AG09319 (cell line): ENCODE measurements at regions not wholly inside any gene's neighbourhood (a gene's known extent, or its start where the extent isn't known, plus 50 kb on each side); places are given as distances from the start of the nearest gene placed in this dataset.

Experiments
- DNase-seq: peaks from one replicate; pipeline ENCODE4 v3.0.0-alpha.2; 2010; ENCODE audit warnings: low read depth; ENCODE audit errors: extremely low read depth
- TF ChIP-seq, protein P1 (sequence below): IDR thresholded peaks from 2 replicates; pipeline ENCODE4 v1.5.1; 2011; ENCODE audit warnings: low read depth, mild to moderate bottlenecking, inconsistent platforms, low read length, moderate library complexity

DNA sequence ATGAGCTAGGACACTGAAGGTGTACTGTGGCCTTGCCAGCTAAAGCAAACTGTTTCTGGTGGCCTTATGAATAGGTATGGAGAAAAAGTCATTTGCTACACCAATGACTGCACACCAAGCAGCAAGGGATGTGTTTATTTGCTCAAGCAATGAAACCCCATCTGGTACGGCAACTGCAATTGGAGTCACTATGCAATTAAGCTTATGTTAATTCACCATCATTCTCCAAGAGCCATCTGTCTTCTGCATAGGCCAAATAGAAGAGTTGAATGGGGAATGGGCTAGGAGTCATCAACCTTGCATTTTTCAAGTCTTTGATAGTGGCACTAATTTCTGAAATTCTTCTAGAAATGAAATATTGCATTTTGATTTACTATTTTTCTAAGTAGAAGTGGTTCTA, 372.0 kb downstream of the KCNJ3 start:
- TF ChIP-seq, protein P1, sequence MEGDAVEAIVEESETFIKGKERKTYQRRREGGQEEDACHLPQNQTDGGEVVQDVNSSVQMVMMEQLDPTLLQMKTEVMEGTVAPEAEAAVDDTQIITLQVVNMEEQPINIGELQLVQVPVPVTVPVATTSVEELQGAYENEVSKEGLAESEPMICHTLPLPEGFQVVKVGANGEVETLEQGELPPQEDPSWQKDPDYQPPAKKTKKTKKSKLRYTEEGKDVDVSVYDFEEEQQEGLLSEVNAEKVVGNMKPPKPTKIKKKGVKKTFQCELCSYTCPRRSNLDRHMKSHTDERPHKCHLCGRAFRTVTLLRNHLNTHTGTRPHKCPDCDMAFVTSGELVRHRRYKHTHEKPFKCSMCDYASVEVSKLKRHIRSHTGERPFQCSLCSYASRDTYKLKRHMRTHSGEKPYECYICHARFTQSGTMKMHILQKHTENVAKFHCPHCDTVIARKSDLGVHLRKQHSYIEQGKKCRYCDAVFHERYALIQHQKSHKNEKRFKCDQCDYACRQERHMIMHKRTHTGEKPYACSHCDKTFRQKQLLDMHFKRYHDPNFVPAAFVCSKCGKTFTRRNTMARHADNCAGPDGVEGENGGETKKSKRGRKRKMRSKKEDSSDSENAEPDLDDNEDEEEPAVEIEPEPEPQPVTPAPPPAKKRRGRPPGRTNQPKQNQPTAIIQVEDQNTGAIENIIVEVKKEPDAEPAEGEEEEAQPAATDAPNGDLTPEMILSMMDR: no peak
- DNase-seq: no peak

DNA sequence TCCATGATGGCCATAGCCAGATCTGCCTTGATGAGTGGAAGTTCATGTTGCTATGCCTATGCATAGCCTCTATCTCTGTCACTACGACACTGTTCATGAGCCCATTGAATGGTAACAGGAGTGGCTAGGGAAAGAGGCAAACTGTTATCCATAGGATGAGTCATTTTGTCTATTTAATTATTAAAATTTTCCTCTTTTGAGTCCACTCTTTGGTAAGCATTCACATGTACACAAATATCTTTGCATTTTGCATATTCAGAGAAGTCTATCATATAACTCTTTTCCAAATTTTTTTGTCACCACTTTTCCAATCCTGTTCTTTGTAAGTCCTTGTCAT, 364.4 kb downstream of the KCNJ3 start:
- DNase-seq: no peak
- TF ChIP-seq, protein P1: no peak

DNA sequence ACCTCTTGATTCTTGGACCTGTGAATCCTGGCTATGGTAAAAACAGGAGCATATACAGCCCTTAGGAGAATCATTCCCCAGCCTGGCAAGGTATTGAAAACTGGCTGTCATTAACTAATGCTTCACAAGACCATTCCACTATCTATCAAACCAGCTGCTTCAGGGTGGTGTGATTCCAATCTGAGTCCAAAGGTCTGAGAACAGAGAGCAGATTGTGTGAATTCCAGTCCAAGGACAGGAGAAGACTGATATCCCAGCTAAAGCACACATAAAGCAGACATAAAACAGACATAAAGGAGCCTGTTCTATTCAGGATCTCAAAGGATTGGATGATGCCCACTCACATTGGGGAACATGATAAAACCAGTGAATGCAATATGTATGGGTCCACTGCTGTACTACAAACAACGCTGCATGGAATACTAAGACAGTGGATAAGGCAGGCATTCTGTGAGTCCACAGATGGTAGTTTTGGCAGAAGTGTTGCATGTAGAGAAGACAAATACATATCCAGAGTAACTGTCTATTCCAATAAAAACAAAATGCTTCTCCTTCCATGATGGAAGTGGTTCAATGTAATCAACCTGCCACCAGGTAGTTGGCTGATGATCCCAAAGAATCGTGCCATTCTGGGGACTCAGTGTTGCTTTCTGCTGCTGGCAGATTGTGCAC, 363.9 kb downstream of the KCNJ3 start:
- DNase-seq: no peak

DNA sequence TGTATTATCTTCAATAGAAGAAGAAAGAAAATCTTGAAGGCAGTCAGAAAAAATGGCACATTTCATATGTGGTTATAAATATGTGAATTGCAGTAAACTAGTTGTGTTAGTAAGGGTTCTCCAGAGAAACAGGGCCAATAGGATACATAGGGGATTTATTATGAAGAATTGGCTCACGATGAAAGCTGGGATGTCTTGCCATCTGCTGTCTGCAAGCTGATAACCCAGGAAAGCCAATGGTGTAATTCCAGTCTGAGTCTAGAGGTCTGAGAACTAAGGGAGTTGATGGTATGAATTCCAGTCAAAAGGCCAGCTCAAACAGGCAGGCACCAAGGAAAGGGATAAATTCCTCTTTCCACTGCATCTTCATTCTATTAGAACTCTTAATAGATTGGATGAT, 362.4 kb downstream of the KCNJ3 start:
- DNase-seq: no peak
- TF ChIP-seq, protein P1: no peak

More for the DNA sequence above, 363.9 kb downstream of the KCNJ3 start:
- TF ChIP-seq, protein P1: no peak

DNA sequence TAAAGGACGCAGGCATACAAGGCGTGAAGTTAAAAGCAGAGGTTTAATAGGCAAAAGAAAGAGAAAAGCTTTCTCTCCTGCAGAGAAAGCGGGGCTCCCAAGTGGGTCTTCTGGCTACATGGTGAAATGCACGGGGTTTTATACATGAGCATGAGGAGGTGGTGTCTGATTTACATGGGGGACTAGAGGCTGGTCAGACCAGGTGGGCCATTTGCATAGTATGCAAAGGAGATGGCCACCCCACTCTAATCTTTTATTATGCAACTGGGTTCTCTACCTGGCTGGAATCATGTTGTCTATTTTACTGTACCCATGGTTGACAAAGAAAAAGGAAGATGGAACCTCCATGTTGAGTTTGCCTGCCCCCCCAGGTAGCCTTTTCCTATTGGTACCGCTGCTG, 356.2 kb downstream of the KCNJ3 start:
- DNase-seq: no peak
- TF ChIP-seq, protein P1: no peak

DNA sequence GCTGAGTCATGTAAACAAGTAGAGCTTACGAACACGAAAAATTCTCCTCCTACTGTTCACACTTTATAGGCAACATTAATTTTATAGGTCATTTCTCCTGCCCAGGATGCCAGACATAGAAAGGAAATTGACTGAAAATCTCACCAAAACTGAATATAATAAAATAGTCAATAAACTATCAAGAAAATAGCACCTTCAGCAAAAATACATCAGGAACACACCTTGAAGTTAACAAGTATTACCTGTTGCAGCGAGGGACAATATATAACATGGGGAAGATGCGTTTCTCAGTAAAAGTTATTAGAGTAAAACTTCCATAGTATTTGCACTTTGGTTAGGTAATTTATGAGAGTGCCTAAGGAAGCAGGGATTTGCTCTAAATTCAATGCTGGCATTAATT, 344.6 kb downstream of the KCNJ3 start:
- no peak for DNase-seq
- TF ChIP-seq, protein P1: no peak

DNA sequence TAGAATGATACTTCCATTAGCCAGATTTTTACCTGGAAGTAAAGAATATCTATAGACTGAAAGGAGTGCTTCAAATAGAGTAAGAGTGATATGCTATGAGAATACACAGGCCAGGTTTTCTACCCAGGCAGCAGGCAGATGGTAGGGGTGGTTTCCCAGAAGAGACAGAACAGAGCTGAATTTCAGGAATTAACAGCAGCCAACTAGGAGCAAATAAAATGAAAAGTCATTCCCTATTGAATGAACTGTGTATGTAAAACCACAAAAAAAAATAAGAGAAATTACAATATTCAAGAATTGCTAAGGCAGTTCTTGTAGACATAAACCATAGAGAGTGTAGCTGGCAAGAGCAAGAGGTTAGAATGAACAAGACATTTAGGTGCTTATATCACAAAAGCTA, 336.8 kb downstream of the KCNJ3 start:
- TF ChIP-seq, protein P1: no peak
- no peak for DNase-seq
